ENCODE measurements at regions not wholly inside any gene's neighbourhood (a gene's known extent, or its start where the extent isn't known, plus 50 kb on each side); places are given as distances from the start of the nearest gene placed in this dataset.
"Not testable (repeated sequence)": the region's sequence is repeated elsewhere in the genome, so short reads cannot be mapped to it uniquely, and the experiment has no call there.

DNA sequence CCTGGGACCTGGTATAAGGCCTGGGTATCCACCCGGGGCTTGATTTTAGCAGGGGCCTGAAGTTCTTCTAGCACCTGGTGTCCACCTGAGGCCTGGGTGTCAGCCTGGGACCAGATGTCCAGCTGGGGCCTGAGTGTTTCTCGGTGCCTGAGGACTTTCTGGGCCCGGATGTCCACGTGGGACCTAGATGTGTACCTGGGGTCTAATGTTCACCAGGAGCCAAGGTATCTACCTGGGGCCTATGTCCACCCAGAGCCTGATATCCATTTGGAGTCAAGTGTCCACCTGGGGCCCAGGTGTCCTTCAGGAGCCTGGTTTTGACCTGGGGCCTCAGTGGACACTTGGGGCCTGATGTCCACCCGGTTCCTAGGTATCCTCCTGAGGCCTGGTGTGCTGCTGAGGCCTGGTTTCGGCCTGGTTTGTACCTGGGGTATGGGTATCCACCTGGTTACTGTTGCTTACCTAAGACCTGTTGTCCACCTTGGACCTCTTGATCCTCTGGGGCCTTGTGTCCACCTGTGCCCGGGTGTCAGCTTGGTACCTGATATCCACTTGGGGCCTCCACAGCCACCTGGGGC lies 75.2 kb upstream of the THOC3 start:
- H3K36me3 Mint-ChIP-seq; H3K27ac Mint-ChIP-seq; H3K36me3 ChIP-seq (ENCODE audit: control insufficient read depth, insufficient read depth, low read length); H3K4me1 ChIP-seq (ENCODE audit: control insufficient read depth, insufficient read depth, low read length); H3K4me3 ChIP-seq (ENCODE audit: low read length); H3K27ac ChIP-seq (ENCODE audit: low read length); H3K27me3 ChIP-seq (ENCODE audit: control insufficient read depth, insufficient read depth, low read length); intact Hi-C loops (cut with micrococcal nuclease); ATAC-seq; H3K4me1 Mint-ChIP-seq; H3K9me3 Mint-ChIP-seq; H3K27me3 Mint-ChIP-seq (ENCODE audit: low read depth in 2 of 2); DNase-seq; H3K9me3 ChIP-seq (ENCODE audit: control insufficient read depth, insufficient read depth, low read length); H3K4me3 Mint-ChIP-seq: not testable (repeated sequence)
- 91% methylated on average over 7 of the region's 7 CpGs for WGBS (ENCODE audit: insufficient coverage)

DNA sequence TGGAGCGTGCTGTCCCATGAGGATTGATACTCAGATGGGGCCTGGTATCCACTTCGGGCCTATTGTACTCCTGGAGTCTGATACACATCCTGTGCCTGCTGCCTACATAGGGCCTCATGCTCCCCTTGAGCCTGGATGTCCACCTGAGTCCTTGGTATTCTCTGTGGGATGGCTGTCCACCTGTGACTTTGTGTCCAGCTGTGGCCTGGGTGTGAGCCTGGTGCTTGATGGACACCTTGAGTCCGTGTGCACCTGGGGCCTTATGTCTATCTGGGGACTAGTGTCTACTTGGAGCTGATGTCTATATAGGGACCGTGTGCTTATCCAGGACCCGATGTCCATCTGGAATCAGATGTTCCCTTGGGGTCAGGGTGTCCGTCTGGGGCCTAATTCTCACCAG lies 75.9 kb upstream of the THOC3 start:
- 92% methylated on average over 4 of the region's 6 CpGs for WGBS (ENCODE audit: insufficient coverage)
- H3K27ac ChIP-seq (ENCODE audit: low read length); H3K4me3 ChIP-seq (ENCODE audit: low read length); H3K4me3 Mint-ChIP-seq; H3K9me3 ChIP-seq (ENCODE audit: control insufficient read depth, insufficient read depth, low read length); H3K36me3 ChIP-seq (ENCODE audit: control insufficient read depth, insufficient read depth, low read length); H3K27me3 Mint-ChIP-seq (ENCODE audit: low read depth in 2 of 2); DNase-seq; intact Hi-C loops (cut with micrococcal nuclease); H3K4me1 Mint-ChIP-seq; H3K27me3 ChIP-seq (ENCODE audit: control insufficient read depth, insufficient read depth, low read length); H3K27ac Mint-ChIP-seq; H3K9me3 Mint-ChIP-seq; H3K36me3 Mint-ChIP-seq; H3K4me1 ChIP-seq (ENCODE audit: control insufficient read depth, insufficient read depth, low read length): not testable (repeated sequence)
- peak in 1 of 3 donors; percentile 11 for ATAC-seq

DNA sequence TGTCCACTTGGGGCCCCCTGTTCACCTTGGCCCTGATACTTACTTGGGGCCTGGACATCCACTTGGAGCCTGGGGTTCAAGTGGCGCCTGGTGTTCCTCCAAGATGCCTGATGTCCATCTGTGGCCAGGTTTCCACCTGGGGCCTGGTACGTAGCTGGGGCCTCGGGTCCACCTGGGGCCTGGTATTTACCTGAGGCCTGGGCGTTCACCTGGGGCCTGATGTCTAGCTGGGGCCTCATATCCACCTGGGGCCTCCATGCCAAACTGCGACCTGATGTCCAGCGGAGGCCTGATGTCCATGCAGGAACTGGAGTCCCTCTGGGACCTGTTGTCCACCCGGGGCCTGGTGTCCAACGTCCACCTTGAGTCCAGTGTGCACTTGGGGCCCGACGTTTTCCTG lies 76.3 kb upstream of the THOC3 start:
- H3K4me3 Mint-ChIP-seq; H3K9me3 ChIP-seq (ENCODE audit: control insufficient read depth, insufficient read depth, low read length); H3K36me3 ChIP-seq (ENCODE audit: control insufficient read depth, insufficient read depth, low read length); H3K4me1 Mint-ChIP-seq; H3K4me3 ChIP-seq (ENCODE audit: low read length); ATAC-seq; H3K4me1 ChIP-seq (ENCODE audit: control insufficient read depth, insufficient read depth, low read length); DNase-seq; H3K9me3 Mint-ChIP-seq; H3K27ac Mint-ChIP-seq; H3K27ac ChIP-seq (ENCODE audit: low read length); H3K36me3 Mint-ChIP-seq; H3K27me3 Mint-ChIP-seq (ENCODE audit: low read depth in 2 of 2); intact Hi-C loops (cut with micrococcal nuclease); H3K27me3 ChIP-seq (ENCODE audit: control insufficient read depth, insufficient read depth, low read length): not testable (repeated sequence)
- 100% methylated on average over 2 of the region's 10 CpGs for WGBS (ENCODE audit: insufficient coverage)

DNA sequence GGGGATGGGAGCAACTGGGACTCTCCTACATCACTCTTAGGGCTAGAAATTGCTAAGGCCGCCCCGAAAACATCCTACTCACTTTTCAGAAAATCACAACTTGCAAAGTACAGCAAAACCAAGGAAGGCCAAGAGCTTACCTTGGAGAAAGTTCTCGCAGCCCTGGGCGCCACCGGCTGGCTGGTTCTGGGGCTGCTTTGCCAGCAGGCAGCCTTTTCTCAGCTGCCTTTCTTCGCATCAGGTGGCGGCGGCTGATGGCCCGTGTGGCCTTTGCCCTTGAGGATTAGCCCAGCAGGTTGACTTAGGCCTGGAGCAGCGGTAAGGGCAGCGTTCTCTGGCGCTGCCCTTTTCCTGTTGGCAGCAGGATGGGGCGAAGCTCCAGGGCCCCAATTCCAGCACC lies 77.3 kb upstream of the THOC3 start:
- H3K4me1 Mint-ChIP-seq: not testable (repeated sequence)
- peak in 1 of 2 donors; percentile 19 for DNase-seq

DNA sequence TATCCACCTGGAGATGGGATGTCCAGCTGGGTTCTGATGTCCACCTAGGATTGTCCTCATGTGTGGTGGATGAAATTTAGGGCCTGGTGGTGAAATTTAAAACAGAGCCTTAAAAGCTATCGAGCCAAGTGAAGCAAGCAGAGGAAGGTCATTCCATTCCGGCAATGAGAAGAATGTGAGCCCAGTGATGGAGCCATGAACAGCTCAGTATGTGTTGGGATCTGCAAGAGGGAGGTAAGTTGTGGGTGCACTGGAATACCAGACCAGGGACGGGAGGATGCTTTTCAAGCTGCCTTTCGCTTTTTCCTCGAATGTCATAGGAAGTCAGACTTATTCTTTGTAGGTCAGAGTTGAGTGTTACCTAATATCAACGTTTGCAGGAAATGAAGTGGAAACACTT lies 80.6 kb upstream of the THOC3 start:
- H3K27ac ChIP-seq (ENCODE audit: low read length); H3K27me3 Mint-ChIP-seq (ENCODE audit: low read depth in 2 of 2); H3K4me3 ChIP-seq (ENCODE audit: low read length); H3K4me1 ChIP-seq (ENCODE audit: control insufficient read depth, insufficient read depth, low read length); H3K4me1 Mint-ChIP-seq; H3K36me3 ChIP-seq (ENCODE audit: control insufficient read depth, insufficient read depth, low read length); DNase-seq; H3K27me3 ChIP-seq (ENCODE audit: control insufficient read depth, insufficient read depth, low read length); H3K9me3 ChIP-seq (ENCODE audit: control insufficient read depth, insufficient read depth, low read length); H3K4me3 Mint-ChIP-seq; H3K36me3 Mint-ChIP-seq; H3K9me3 Mint-ChIP-seq; ATAC-seq; H3K27ac Mint-ChIP-seq; intact Hi-C loops (cut with micrococcal nuclease): not testable (repeated sequence)
- 96% methylated on average over 2 of the region's 6 CpGs for WGBS (ENCODE audit: insufficient coverage)

More for the DNA sequence above, 77.3 kb upstream of the THOC3 start:
- intact Hi-C loops (cut with micrococcal nuclease); H3K36me3 ChIP-seq (ENCODE audit: control insufficient read depth, insufficient read depth, low read length); H3K27me3 Mint-ChIP-seq (ENCODE audit: low read depth in 2 of 2); H3K27ac Mint-ChIP-seq; H3K9me3 Mint-ChIP-seq; H3K27me3 ChIP-seq (ENCODE audit: control insufficient read depth, insufficient read depth, low read length); H3K27ac ChIP-seq (ENCODE audit: low read length); H3K4me1 ChIP-seq (ENCODE audit: control insufficient read depth, insufficient read depth, low read length); H3K4me3 ChIP-seq (ENCODE audit: low read length); ATAC-seq; H3K36me3 Mint-ChIP-seq; H3K9me3 ChIP-seq (ENCODE audit: control insufficient read depth, insufficient read depth, low read length); H3K4me3 Mint-ChIP-seq: not testable (repeated sequence)
- WGBS (ENCODE audit: insufficient coverage): 85% methylated on average over 8 of the region's 13 CpGs

- H3K27ac ChIP-seq (ENCODE audit: low read length); H3K9me3 ChIP-seq (ENCODE audit: control insufficient read depth, insufficient read depth, low read length); H3K27ac Mint-ChIP-seq; H3K4me1 ChIP-seq (ENCODE audit: control insufficient read depth, insufficient read depth, low read length); H3K4me1 Mint-ChIP-seq; intact Hi-C loops (cut with micrococcal nuclease); H3K9me3 Mint-ChIP-seq; H3K4me3 ChIP-seq (ENCODE audit: low read length); DNase-seq; H3K4me3 Mint-ChIP-seq; H3K27me3 ChIP-seq (ENCODE audit: control insufficient read depth, insufficient read depth, low read length); H3K36me3 ChIP-seq (ENCODE audit: control insufficient read depth, insufficient read depth, low read length); H3K36me3 Mint-ChIP-seq; H3K27me3 Mint-ChIP-seq (ENCODE audit: low read depth in 2 of 2): not testable (repeated sequence)
- peak; percentile 77 to 90 (median 79) for ATAC-seq
- 0% methylated on average over 4 of the region's 65 CpGs for WGBS (ENCODE audit: insufficient coverage)
Measured at GRCh38 chr5:176060472-176061268, 92.6 kb upstream of the THOC3 start.

DNA sequence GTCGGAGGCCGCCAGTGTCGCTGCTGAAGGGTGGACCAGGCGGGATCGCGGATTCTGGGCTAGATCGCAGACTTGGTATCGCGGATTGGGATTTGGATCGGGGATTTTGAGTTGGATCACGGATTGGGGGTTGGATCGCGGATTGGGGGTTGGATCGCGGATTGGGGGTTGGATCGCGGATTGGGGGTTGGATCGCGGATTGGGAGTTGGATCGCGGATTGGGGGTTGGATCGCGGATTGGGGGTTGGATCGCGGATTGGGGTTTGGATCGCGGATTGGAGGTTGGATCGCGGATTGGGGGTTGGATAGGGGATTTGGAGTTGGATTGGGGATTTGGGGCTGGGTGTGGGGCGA lies 93.1 kb upstream of the THOC3 start:
- DNase-seq; intact Hi-C loops (cut with micrococcal nuclease); H3K27me3 ChIP-seq (ENCODE audit: control insufficient read depth, insufficient read depth, low read length); ATAC-seq; H3K36me3 Mint-ChIP-seq; H3K4me1 Mint-ChIP-seq; H3K4me3 ChIP-seq (ENCODE audit: low read length); H3K4me3 Mint-ChIP-seq; H3K27me3 Mint-ChIP-seq (ENCODE audit: low read depth in 2 of 2); H3K4me1 ChIP-seq (ENCODE audit: control insufficient read depth, insufficient read depth, low read length); H3K36me3 ChIP-seq (ENCODE audit: control insufficient read depth, insufficient read depth, low read length); H3K9me3 Mint-ChIP-seq; H3K9me3 ChIP-seq (ENCODE audit: control insufficient read depth, insufficient read depth, low read length); H3K27ac Mint-ChIP-seq; H3K27ac ChIP-seq (ENCODE audit: low read length): not testable (repeated sequence)
- WGBS (ENCODE audit: insufficient coverage): 36% methylated on average over 18 of the region's 30 CpGs

DNA sequence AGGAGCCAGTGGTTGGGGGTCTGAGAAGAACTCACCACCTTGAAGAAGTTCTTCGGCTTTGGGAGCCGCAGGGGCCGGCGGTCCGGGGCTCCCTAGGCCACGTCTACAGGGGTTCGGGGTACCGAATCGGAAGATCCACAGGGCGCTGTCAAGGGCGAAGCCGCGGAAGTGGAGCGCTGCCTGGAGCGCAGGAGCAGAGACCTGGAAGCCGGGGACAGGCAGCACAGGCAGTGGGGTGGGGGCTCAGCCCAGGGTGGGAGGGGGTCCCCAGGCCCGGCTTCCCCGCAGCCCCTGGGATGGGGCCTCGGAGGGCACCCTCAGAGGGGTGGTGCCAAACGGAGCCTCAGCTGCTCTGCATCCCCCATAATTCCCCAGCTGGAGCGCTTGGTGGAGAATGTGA lies 93.5 kb upstream of the THOC3 start:
- ATAC-seq; H3K4me1 Mint-ChIP-seq; H3K4me3 Mint-ChIP-seq; H3K27ac Mint-ChIP-seq; intact Hi-C loops (cut with micrococcal nuclease); H3K4me3 ChIP-seq (ENCODE audit: low read length); H3K36me3 ChIP-seq (ENCODE audit: control insufficient read depth, insufficient read depth, low read length); DNase-seq; H3K9me3 ChIP-seq (ENCODE audit: control insufficient read depth, insufficient read depth, low read length); H3K9me3 Mint-ChIP-seq; H3K4me1 ChIP-seq (ENCODE audit: control insufficient read depth, insufficient read depth, low read length); H3K27ac ChIP-seq (ENCODE audit: low read length); H3K36me3 Mint-ChIP-seq; H3K27me3 ChIP-seq (ENCODE audit: control insufficient read depth, insufficient read depth, low read length); H3K27me3 Mint-ChIP-seq (ENCODE audit: low read depth in 2 of 2): not testable (repeated sequence)
- WGBS (ENCODE audit: insufficient coverage): 35% methylated on average over 13 of the region's 21 CpGs

Measured in natural killer cell (primary cell).